ENCODE measurements at regions not wholly inside any gene's neighbourhood (a gene's known extent, or its start where the extent isn't known, plus 50 kb on each side); places are given as distances from the start of the nearest gene placed in this dataset.

DNA sequence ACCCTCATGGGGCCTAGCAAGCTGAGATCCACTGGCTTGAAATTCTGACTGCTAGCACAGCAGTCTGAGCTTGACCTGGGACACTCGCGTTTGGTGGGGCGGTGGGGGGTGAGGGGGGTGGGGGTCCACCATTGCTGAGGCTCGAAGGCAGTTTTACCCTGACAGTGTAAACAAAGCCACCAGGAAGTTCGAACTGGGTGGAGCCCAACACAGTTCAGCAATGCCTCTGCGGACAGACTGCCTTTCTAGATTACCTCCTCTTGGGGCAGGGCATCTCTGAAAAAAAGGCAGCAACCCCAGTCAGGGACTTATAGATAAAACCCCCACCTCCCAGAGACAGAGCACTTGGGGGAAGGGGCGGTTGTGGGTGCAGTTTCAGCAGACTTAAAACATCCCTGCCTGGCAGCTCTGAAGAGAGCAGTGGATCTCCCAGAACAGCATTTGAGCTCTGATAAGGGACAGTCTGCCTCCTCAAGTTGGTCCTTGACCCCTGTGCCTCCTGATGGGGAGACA lies 149.7 kb upstream of the TANK start:
- no peak for DNase-seq
- H3K9me3 ChIP-seq = no peaks in the 10 kb centered on the region
- no peaks in the 10 kb centered on the region for H3K36me3 ChIP-seq
- no peaks in the 10 kb centered on the region for H3K27me3 ChIP-seq
- H3K4me3 ChIP-seq = no peak overlapping the region
- no peak overlapping the region for H3K27ac ChIP-seq
- H3K4me1 ChIP-seq = no peaks in the 10 kb centered on the region
- TF ChIP-seq, protein P1, sequence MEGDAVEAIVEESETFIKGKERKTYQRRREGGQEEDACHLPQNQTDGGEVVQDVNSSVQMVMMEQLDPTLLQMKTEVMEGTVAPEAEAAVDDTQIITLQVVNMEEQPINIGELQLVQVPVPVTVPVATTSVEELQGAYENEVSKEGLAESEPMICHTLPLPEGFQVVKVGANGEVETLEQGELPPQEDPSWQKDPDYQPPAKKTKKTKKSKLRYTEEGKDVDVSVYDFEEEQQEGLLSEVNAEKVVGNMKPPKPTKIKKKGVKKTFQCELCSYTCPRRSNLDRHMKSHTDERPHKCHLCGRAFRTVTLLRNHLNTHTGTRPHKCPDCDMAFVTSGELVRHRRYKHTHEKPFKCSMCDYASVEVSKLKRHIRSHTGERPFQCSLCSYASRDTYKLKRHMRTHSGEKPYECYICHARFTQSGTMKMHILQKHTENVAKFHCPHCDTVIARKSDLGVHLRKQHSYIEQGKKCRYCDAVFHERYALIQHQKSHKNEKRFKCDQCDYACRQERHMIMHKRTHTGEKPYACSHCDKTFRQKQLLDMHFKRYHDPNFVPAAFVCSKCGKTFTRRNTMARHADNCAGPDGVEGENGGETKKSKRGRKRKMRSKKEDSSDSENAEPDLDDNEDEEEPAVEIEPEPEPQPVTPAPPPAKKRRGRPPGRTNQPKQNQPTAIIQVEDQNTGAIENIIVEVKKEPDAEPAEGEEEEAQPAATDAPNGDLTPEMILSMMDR (IDR thresholded peaks at IDR 0.05) = no peak
- TF ChIP-seq POLR2A (IDR thresholded peaks at IDR 0.05) = no peak

- H3K27ac ChIP-seq = no peak overlapping the region
- H3K4me1 ChIP-seq = no peaks in the 10 kb centered on the region
- no peaks in the 10 kb centered on the region for H3K27me3 ChIP-seq
- TF ChIP-seq, protein P1 (IDR thresholded peaks at IDR 0.05) = no peak
- no peak for TF ChIP-seq POLR2A (IDR thresholded peaks at IDR 0.05)
- H3K4me3 ChIP-seq = no peak overlapping the region
- DNase-seq = no peak
- H3K36me3 ChIP-seq = no peaks in the 10 kb centered on the region
- H3K9me3 ChIP-seq = no peaks in the 10 kb centered on the region
Measured at GRCh38 chr2:161017780-161018470, 142.3 kb upstream of the TANK start.

- no peak for DNase-seq
- TF ChIP-seq, protein P1 (IDR thresholded peaks at IDR 0.05) = no peak
- no peak for TF ChIP-seq POLR2A (IDR thresholded peaks at IDR 0.05)
- Histone ChIP-seq H3K36me3 (no peaks in the 10 kb centered on the region), H3K4me3 (no peak overlapping the region), H3K9me3 (no peaks in the 10 kb centered on the region), H3K27ac (no peak overlapping the region), H3K4me1 (no peaks in the 10 kb centered on the region), H3K27me3 (no peaks in the 10 kb centered on the region)
Measured at GRCh38 chr2:161019311-161019710, 140.9 kb upstream of the TANK start.

- no peak overlapping the region for H3K27ac ChIP-seq
- H3K27me3 ChIP-seq = no peaks in the 10 kb centered on the region
- H3K4me3 ChIP-seq = no peak overlapping the region
- no peaks in the 10 kb centered on the region for H3K4me1 ChIP-seq
- no peaks in the 10 kb centered on the region for H3K36me3 ChIP-seq
- H3K9me3 ChIP-seq = no peaks in the 10 kb centered on the region
- no peak for TF ChIP-seq POLR2A (IDR thresholded peaks at IDR 0.05)
- TF ChIP-seq, protein P1 (IDR thresholded peaks at IDR 0.05) = no peak
- DNase-seq = no peak
Measured at GRCh38 chr2:161020437-161020836, 139.8 kb upstream of the TANK start.

- DNase-seq = no peak
- H3K4me3 ChIP-seq = no peak overlapping the region
- H3K36me3 ChIP-seq = no peaks in the 10 kb centered on the region
- H3K27me3 ChIP-seq = no peaks in the 10 kb centered on the region
- no peak overlapping the region for H3K27ac ChIP-seq
- TF ChIP-seq POLR2A (IDR thresholded peaks at IDR 0.05) = no peak
- TF ChIP-seq, protein P1 (IDR thresholded peaks at IDR 0.05) = no peak
- H3K9me3 ChIP-seq = no peaks in the 10 kb centered on the region
- no peaks in the 10 kb centered on the region for H3K4me1 ChIP-seq
Measured at GRCh38 chr2:161028581-161028980, 131.6 kb upstream of the TANK start.

All from Peyer's patch (tissue), 4 donors.